Lower leg skin (tissue), 4 donors: ENCODE measurements at regions not wholly inside any gene's neighbourhood (a gene's known extent, or its start where the extent isn't known, plus 50 kb on each side); places are given as distances from the start of the nearest gene placed in this dataset.

ENCODE experiments used
- DNase-seq, 2 donors: peaks; one replicate each; pipeline ENCODE4 v3.0.0-alpha.2; 2019; ENCODE audit warnings: low spot score in 2 of 2
- H3K4me3 ChIP-seq: fragments of 200-600 bp; sonication (generic); 2 replicates; pipeline ENCODE4 v1.5.1; 2017; ENCODE audit warnings: mild to moderate bottlenecking, low read depth; ENCODE audit not compliant: poor library complexity, severe bottlenecking
- POLR2A ChIP-seq, 2 donors: fragments of 450-650 bp; IDR thresholded peaks; one replicate each; pipeline ENCODE4 v1.6.1; 2016 to 2017; ENCODE audit warnings: antibody characterized with exemption in 2 of 2, mild to moderate bottlenecking in 1 of 2, moderate library complexity in 1 of 2
- WGBS, 2 donors: methylation state at CpG; one replicate each; pipeline ENCODE4 v1.1.5; 2018; 5-methylcytosine and 5-hydroxymethylcytosine counted together
- intact Hi-C: fragments of 100-400 bp; cut with DNase I; formaldehyde crosslinking; loops from one replicate; pipeline ENCODE4 v1.15.0; 2023; ENCODE audit warnings: low total_unique reads
- TF ChIP-seq, protein P1 (sequence below), 3 donors: fragments of 450-650 bp; IDR thresholded peaks; one replicate each; pipeline ENCODE4 v1.5.1; 2016; ENCODE audit warnings: antibody characterized with exemption in 3 of 3, mild to moderate bottlenecking in 3 of 3, moderate library complexity in 2 of 3

DNA sequence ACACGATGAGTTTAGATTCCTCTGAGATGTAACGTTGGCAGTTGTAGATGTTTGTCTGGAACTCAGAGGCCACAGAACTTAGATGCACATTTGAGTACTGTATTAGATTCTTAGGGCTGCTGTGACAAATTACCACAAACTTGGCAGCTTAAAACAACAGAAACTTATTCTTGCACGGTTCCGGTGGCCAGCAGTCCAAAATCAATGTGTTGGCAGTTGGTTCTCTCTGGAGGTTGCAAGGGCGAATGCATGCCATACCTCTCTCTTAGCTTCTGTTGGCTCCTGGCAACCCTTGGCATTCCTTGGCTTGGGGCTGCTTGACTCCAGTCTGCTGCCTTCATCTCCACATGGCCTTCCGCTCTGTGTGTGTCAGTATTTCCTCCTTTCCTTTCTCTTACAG is 118.9 kb downstream of the C12orf75 start:
- no peak for DNase-seq
- intact Hi-C loops: no loop called here
- WGBS, 2 donors: 76 to 89% methylated on average over 6 of the region's 6 CpGs
- TF ChIP-seq, protein P1, sequence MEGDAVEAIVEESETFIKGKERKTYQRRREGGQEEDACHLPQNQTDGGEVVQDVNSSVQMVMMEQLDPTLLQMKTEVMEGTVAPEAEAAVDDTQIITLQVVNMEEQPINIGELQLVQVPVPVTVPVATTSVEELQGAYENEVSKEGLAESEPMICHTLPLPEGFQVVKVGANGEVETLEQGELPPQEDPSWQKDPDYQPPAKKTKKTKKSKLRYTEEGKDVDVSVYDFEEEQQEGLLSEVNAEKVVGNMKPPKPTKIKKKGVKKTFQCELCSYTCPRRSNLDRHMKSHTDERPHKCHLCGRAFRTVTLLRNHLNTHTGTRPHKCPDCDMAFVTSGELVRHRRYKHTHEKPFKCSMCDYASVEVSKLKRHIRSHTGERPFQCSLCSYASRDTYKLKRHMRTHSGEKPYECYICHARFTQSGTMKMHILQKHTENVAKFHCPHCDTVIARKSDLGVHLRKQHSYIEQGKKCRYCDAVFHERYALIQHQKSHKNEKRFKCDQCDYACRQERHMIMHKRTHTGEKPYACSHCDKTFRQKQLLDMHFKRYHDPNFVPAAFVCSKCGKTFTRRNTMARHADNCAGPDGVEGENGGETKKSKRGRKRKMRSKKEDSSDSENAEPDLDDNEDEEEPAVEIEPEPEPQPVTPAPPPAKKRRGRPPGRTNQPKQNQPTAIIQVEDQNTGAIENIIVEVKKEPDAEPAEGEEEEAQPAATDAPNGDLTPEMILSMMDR (IDR thresholded peaks at IDR 0.05): no peak
- no peak for TF ChIP-seq POLR2A (IDR thresholded peaks at IDR 0.05)
- H3K4me3 ChIP-seq: no peak overlapping the region

DNA sequence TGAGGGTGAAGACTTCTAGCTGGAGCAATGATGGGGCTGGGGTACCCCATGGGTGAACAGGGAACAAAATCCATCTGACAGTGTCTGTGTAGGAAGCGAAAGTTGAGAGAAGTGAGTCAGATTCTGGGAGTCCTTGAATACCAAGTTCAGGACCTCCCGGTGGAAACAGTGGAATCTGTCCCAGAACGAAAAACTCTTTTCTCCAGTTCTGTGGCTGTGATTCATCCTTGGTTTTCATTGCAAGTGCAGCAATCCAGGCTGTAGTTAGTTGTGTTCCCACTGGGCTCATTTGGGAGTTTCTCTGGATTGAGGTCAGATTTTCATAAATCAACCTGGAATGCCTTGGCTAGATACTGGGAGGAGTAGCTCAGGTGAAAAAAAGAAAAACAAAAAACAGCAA is 120.7 kb downstream of the C12orf75 start:
- intact Hi-C loops: no loop called here
- TF ChIP-seq, protein P1 (IDR thresholded peaks at IDR 0.05): no peak
- TF ChIP-seq POLR2A (IDR thresholded peaks at IDR 0.05): no peak
- no peak overlapping the region for H3K4me3 ChIP-seq
- 67 to 85% methylated on average over 3 of the region's 3 CpGs for WGBS, 2 donors
- DNase-seq: peak in 1 of 2 donors; percentile 25

DNA sequence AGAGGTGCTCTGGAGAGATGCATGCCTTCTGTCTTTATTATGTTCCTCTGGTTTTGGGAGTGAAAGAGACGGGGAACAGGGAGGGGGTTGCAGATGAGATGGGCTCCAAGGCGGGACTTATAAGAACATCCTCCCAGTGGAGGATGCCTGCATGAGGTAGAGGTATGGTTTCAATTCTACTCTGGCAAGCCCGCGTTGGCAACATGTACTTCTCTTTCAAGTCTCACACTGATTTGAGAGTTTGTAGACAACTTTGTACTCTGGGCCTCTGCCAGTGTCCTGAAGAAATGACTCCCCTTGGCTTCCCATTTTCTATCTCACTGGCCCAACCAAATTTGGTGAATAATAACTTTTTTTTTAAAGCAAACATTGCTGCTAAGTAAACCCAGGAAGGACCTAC is 121.3 kb downstream of the C12orf75 start:
- 63 to 68% methylated on average over 4 of the region's 4 CpGs for WGBS, 2 donors
- DNase-seq: no peak
- intact Hi-C loops: no loop called here
- TF ChIP-seq, protein P1 (IDR thresholded peaks at IDR 0.05): no peak
- TF ChIP-seq POLR2A (IDR thresholded peaks at IDR 0.05): no peak
- no peak overlapping the region for H3K4me3 ChIP-seq

DNA sequence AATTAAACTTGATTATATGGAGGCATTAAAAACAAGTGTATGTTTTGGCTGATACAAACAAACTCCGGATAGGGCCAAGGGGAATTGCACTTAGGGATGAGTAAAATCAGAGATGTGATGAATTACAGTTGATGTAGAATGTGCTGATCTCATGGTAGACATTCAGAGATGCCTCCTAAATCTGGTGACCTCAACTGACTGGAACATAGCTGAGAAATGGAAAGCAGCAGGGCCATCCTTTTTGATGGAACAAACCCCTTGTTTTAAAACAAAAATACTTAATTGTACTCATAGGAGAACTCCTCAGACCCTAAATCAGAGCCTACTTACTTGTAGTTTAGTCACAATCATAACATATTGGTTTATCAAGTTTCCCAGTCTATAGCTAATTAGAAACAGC is 122.8 kb downstream of the C12orf75 start:
- TF ChIP-seq, protein P1 (IDR thresholded peaks at IDR 0.05): no peak
- no peak for TF ChIP-seq POLR2A (IDR thresholded peaks at IDR 0.05)
- intact Hi-C loops: no loop called here
- no peak for DNase-seq
- WGBS, 2 donors: 73 to 79% methylated on average over 1 of the region's 1 CpG
- H3K4me3 ChIP-seq: no peak overlapping the region

DNA sequence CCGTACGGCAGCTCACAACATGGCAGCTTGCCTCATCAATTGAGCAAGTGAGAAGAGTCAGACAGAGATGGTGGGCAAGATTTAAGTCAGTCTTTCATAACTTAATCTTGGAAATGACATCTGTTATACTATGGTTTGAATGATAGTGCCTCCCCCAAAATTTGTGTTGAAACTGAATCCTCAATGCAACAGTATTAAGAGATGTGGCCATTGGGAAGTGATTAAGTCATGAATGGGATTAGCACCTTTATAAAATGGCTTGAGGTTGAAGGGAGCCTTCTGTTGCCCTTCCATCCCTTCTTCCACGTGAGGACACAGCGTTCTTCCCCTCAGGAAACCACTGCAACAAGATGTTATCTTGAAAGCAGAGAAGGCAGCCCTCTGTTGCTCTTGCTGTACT is 124.2 kb downstream of the C12orf75 start:
- WGBS, 2 donors: 55 to 64% methylated on average over 4 of the region's 4 CpGs
- intact Hi-C loops: no loop called here
- H3K4me3 ChIP-seq: no peak overlapping the region

DNA sequence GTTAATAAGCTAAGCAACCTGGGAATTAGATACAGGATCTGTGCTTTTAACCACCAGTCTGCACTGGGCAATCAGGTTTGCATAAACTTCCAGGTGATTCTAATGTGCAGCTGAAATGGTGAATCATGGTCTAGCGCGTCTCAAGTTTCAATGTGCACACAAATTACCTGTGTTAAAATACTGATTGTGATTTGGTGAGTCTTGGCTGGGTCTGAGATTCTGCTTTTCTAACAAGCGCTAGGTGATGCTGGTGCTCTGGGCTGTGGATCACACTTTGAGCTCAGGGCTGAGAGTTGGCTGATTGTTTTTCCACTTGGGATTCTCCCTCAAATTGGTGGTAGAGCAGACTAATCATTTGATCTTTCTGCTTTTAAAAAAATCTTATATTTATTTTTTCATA is 124.8 kb downstream of the C12orf75 start:
- H3K4me3 ChIP-seq: no peak overlapping the region
- WGBS, 2 donors: 85% methylated on average over 3 of the region's 3 CpGs
- intact Hi-C loops: no loop called here
- TF ChIP-seq, protein P1 (IDR thresholded peaks at IDR 0.05): no peak
- no peak for TF ChIP-seq POLR2A (IDR thresholded peaks at IDR 0.05)
- no peak for DNase-seq

More for the DNA sequence above, 124.2 kb downstream of the C12orf75 start:
- DNase-seq: no peak
- TF ChIP-seq, protein P1 (IDR thresholded peaks at IDR 0.05): no peak
- no peak for TF ChIP-seq POLR2A (IDR thresholded peaks at IDR 0.05)
